Omental fat pad (tissue), 3 donors: ENCODE measurements at regions not wholly inside any gene's neighbourhood (a gene's known extent, or its start where the extent isn't known, plus 50 kb on each side); places are given as distances from the start of the nearest gene placed in this dataset.

Experiments
- ATAC-seq: fragments of 150-250 bp; one replicate; pipeline ENCODE4 v1.9.1; 2016; ENCODE audit warnings: mild to moderate bottlenecking, moderate library complexity; ENCODE audit not compliant: low FRiP score
- DNase-seq: peaks from one replicate; pipeline ENCODE4 v3.0.0-alpha.2; 2019; ENCODE audit warnings: low spot score
- CTCF ChIP-seq, 3 donors: fragments of 450-650 bp; IDR thresholded peaks; one replicate each; pipeline ENCODE4 v1.5.1; 2016 to 2017; ENCODE audit warnings: antibody characterized with exemption in 3 of 3, mild to moderate bottlenecking in 3 of 3, moderate library complexity in 2 of 3

- DNase-seq: no peak
- ATAC-seq: no peak
- TF ChIP-seq CTCF (IDR thresholded peaks at IDR 0.05): no peak
These were observed 144.1 kb downstream of the HERPUD2 start for GRCh38 chr7:35550831-35551230.

GRCh38 chr7:35549781-35550180 lies 145.2 kb downstream of the HERPUD2 start:
- DNase-seq (no peak), ATAC-seq (no peak)
- no peak for TF ChIP-seq CTCF (IDR thresholded peaks at IDR 0.05)

- ATAC-seq (no peak), DNase-seq (no peak)
- TF ChIP-seq CTCF (IDR thresholded peaks at IDR 0.05): no peak
These were observed 146.6 kb downstream of the HERPUD2 start for GRCh38 chr7:35548291-35548690.

GRCh38 chr7:35546691-35547429 lies 148.1 kb downstream of the HERPUD2 start:
- TF ChIP-seq CTCF (IDR thresholded peaks at IDR 0.05): no peak
- ATAC-seq (no peak), DNase-seq (no peak)

GRCh38 chr7:35545831-35546230 lies 149.1 kb downstream of the HERPUD2 start:
- DNase-seq (no peak), ATAC-seq (no peak)
- no peak for TF ChIP-seq CTCF (IDR thresholded peaks at IDR 0.05)

- no peak for ATAC-seq
- no peak for TF ChIP-seq CTCF (IDR thresholded peaks at IDR 0.05)
- DNase-seq: no peak
These were observed 150.8 kb downstream of the HERPUD2 start for GRCh38 chr7:35544028-35544742.
